GM12878 (cell line): ENCODE measurements at regions not wholly inside any gene's neighbourhood (a gene's known extent, or its start where the extent isn't known, plus 50 kb on each side); places are given as distances from the start of the nearest gene placed in this dataset.
"Not testable (repeated sequence)": the region's sequence is repeated elsewhere in the genome, so short reads cannot be mapped to it uniquely, and the experiment has no call there.

Experiments
- EGR1 ChIP-seq, 2 experiments: IDR thresholded peaks; 1 replicate in 1 of 2; 2 replicates in 1 of 2; pipeline ENCODE4 v1.6.1; 2011 to 2012; ENCODE audit warnings: low read depth in 2 of 2, low read length in 2 of 2, borderline replicate concordance in 1 of 2, mild to moderate bottlenecking in 1 of 2, moderate library complexity in 1 of 2
- ETV6 ChIP-seq, 2 experiments: fragments of 450-650 bp in 1 of 2; IDR thresholded peaks in 1 of 2; conservative IDR thresholded peaks in 1 of 2; 2 replicates each; pipeline ENCODE4 v1.6.1; 2014; ENCODE audit warnings: antibody characterized with exemption in 1 of 2, borderline replicate concordance in 1 of 2, low read depth in 1 of 2, mild to moderate bottlenecking in 1 of 2, moderate library complexity in 1 of 2
- POLR2AphosphoS2 ChIP-seq: IDR thresholded peaks from 2 replicates; pipeline ENCODE4 v1.6.1; 2011; ENCODE audit warnings: low read depth, mild to moderate bottlenecking, low read length, improper control_type of control experiment, moderate library complexity
- POLR2AphosphoS5 ChIP-seq: IDR thresholded peaks from 2 replicates; pipeline ENCODE4 v1.6.1; 2011; ENCODE audit warnings: mild to moderate bottlenecking, low read length, inconsistent platforms
- SRF ChIP-seq, 2 experiments: IDR thresholded peaks; 2 replicates each; pipeline ENCODE4 v1.6.1; 2011; ENCODE audit warnings: low read depth in 2 of 2, low read length in 2 of 2, mild to moderate bottlenecking in 1 of 2, moderate library complexity in 1 of 2
- ZNF274 ChIP-seq: IDR thresholded peaks from one replicate; pipeline ENCODE4 v1.8.0; 2011; ENCODE audit not compliant: insufficient read length, insufficient read depth
- TF ChIP-seq, protein P1 (sequence below): fragments of 450-650 bp; IDR thresholded peaks from 2 replicates; pipeline ENCODE4 v1.6.1; 2016; ENCODE audit warnings: mild to moderate bottlenecking, moderate library complexity, borderline replicate concordance

DNA sequence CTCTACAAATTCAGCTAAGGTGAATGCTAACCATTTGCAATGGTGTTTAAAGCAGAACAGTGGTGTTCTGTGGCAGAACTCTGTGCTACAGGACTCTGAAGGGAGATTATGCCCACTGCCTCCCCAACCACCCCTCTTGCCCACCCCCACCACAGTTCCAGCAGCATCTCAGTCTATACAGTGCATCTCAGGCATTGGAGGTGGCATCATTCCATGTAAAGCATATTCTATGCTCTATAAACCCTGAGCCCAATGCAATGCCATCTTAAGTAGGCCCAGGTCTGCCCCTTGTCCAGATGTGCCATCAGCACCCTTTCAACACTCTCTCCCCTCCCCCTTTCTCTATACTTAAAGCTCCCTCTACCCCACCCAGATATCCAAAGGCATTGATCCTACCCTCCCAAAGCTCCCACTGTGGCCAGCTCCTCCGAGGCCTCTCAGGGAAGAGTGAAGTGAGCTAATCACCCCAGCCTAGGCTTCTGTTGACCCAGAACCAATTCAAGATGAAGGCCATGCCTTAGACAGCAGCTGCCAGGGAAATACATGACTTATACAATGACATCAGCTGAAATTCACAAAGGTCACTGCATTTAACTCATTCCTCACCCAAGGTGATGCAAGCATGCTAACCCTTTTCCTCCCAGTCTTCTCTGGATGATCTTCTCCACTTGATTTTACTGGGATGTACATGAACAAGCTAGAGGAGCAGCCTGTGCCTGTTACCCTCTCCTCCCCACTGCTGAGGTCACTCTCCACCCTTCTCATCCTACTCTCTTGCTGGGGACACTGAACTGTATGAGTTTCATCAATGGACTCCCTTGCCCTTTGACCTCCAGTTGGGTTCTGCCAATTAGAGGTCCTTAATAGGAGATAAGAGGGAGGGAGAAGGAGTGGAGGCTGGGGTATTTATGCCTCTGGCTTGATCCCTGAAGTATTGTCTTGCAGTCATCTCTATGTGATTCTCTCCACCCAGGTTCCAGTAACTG is 353.9 kb downstream of the GOLGA6L6 start:
- not testable (repeated sequence) for TF ChIP-seq POLR2AphosphoS2; SRF (IDR thresholded peaks at IDR 0.05; ENCODE audit: low read depth in 2 of 2, low read length in 2 of 2); EGR1 (IDR thresholded peaks at IDR 0.05; ENCODE audit: borderline replicate concordance in 1 of 2, low read depth in 2 of 2, low read length in 2 of 2); POLR2AphosphoS5; ZNF274; ETV6 (conservative IDR thresholded peaks at IDR 0.05 in 1 of 2, IDR thresholded peaks at IDR 0.05 in 1 of 2; ENCODE audit: borderline replicate concordance in 1 of 2, low read depth in 1 of 2)
- TF ChIP-seq, protein P1, sequence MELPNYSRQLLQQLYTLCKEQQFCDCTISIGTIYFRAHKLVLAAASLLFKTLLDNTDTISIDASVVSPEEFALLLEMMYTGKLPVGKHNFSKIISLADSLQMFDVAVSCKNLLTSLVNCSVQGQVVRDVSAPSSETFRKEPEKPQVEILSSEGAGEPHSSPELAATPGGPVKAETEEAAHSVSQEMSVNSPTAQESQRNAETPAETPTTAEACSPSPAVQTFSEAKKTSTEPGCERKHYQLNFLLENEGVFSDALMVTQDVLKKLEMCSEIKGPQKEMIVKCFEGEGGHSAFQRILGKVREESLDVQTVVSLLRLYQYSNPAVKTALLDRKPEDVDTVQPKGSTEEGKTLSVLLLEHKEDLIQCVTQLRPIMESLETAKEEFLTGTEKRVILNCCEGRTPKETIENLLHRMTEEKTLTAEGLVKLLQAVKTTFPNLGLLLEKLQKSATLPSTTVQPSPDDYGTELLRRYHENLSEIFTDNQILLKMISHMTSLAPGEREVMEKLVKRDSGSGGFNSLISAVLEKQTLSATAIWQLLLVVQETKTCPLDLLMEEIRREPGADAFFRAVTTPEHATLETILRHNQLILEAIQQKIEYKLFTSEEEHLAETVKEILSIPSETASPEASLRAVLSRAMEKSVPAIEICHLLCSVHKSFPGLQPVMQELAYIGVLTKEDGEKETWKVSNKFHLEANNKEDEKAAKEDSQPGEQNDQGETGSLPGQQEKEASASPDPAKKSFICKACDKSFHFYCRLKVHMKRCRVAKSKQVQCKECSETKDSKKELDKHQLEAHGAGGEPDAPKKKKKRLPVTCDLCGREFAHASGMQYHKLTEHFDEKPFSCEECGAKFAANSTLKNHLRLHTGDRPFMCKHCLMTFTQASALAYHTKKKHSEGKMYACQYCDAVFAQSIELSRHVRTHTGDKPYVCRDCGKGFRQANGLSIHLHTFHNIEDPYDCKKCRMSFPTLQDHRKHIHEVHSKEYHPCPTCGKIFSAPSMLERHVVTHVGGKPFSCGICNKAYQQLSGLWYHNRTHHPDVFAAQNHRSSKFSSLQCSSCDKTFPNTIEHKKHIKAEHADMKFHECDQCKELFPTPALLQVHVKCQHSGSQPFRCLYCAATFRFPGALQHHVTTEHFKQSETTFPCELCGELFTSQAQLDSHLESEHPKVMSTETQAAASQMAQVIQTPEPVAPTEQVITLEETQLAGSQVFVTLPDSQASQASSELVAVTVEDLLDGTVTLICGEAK, result not testable (repeated sequence)
